HG03354 (cell line): ENCODE measurements at regions not wholly inside any gene's neighbourhood (a gene's known extent, or its start where the extent isn't known, plus 50 kb on each side); places are given as distances from the start of the nearest gene placed in this dataset.

Experiments
- ATAC-seq: cut with Tn5 transposase; IDR thresholded peaks from one replicate; pipeline ENCODE4 v1.9.1; 2021; ENCODE audit warnings: mild to moderate bottlenecking; ENCODE audit not compliant: unreplicated experiment, poor library complexity, severe bottlenecking

- ATAC-seq = no peak
Measured at GRCh38 chr10:63769367-63769766, 248.2 kb downstream of the REEP3 start.

- no peak for ATAC-seq
Measured at GRCh38 chr10:63770523-63770922, 249.3 kb downstream of the REEP3 start.

GRCh38 chr10:63772491-63772890, 251.3 kb downstream of the REEP3 start:
- no peak for ATAC-seq

GRCh38 chr10:63773106-63773505, 251.9 kb downstream of the REEP3 start:
- no peak for ATAC-seq

GRCh38 chr10:63773962-63774361, 252.8 kb downstream of the REEP3 start:
- ATAC-seq = no peak

GRCh38 chr10:63780101-63780500, 258.9 kb downstream of the REEP3 start:
- ATAC-seq = no peak

- no peak for ATAC-seq
Measured at GRCh38 chr10:63781226-63781625, 260.0 kb downstream of the REEP3 start.

GRCh38 chr10:63783882-63784281, 262.7 kb downstream of the REEP3 start:
- no peak for ATAC-seq

- no peak for ATAC-seq
Measured at GRCh38 chr10:63788152-63788821, 267.1 kb downstream of the REEP3 start.

GRCh38 chr10:63795094-63795860, 274.1 kb downstream of the REEP3 start:
- no peak for ATAC-seq

GRCh38 chr10:63798599-63799498, 277.6 kb downstream of the REEP3 start:
- ATAC-seq = no peak

GRCh38 chr10:63799521-63800300, 278.5 kb downstream of the REEP3 start:
- ATAC-seq = no peak

- ATAC-seq = no peak
Measured at GRCh38 chr10:63801166-63801565, 280.0 kb downstream of the REEP3 start.

- no peak for ATAC-seq
Measured at GRCh38 chr10:63806330-63806729, 285.1 kb downstream of the REEP3 start.

- no peak for ATAC-seq
Measured at GRCh38 chr10:63812501-63812900, 291.3 kb downstream of the REEP3 start.

GRCh38 chr10:63819753-63820329, 298.6 kb downstream of the REEP3 start:
- no peak for ATAC-seq

- no peak for ATAC-seq
Measured at GRCh38 chr10:63822496-63822895, 301.3 kb downstream of the REEP3 start.

GRCh38 chr10:63825111-63825510, 303.9 kb downstream of the REEP3 start:
- ATAC-seq = no peak

GRCh38 chr10:63825766-63826165, 304.6 kb downstream of the REEP3 start:
- no peak for ATAC-seq
